ENCODE measurements at regions not wholly inside any gene's neighbourhood (a gene's known extent, or its start where the extent isn't known, plus 50 kb on each side); places are given as distances from the start of the nearest gene placed in this dataset.

DNA sequence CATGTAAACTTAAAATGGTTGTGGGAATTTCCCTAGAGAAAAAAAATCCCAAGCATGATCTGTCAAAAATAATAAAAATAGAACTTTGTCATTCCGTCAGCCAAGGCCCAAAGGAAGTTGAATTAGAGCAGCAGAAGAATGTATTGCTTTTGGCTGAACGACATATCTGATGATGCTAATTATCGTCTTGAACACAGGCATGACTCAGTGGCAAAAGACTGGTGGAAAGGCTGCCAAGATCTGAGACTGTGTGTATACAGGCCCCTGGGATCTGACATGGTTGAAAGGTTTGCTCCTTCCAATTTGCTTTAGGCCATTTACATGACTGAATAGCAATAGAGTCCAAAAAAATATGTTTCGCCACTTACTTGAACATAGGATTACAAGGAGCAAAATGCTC is 1057.1 kb upstream of the CRIM1 start:
- TF ChIP-seq EP300 (IDR thresholded peaks at IDR 0.05) (no peak), POLR2A (IDR thresholded peaks at IDR 0.05) (no peak)
- TF ChIP-seq, protein P1, sequence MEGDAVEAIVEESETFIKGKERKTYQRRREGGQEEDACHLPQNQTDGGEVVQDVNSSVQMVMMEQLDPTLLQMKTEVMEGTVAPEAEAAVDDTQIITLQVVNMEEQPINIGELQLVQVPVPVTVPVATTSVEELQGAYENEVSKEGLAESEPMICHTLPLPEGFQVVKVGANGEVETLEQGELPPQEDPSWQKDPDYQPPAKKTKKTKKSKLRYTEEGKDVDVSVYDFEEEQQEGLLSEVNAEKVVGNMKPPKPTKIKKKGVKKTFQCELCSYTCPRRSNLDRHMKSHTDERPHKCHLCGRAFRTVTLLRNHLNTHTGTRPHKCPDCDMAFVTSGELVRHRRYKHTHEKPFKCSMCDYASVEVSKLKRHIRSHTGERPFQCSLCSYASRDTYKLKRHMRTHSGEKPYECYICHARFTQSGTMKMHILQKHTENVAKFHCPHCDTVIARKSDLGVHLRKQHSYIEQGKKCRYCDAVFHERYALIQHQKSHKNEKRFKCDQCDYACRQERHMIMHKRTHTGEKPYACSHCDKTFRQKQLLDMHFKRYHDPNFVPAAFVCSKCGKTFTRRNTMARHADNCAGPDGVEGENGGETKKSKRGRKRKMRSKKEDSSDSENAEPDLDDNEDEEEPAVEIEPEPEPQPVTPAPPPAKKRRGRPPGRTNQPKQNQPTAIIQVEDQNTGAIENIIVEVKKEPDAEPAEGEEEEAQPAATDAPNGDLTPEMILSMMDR (IDR thresholded peaks at IDR 0.05), result no peak

All from tibial nerve (tissue), 4 donors.